GM10266 (cell line): ENCODE measurements at regions not wholly inside any gene's neighbourhood (a gene's known extent, or its start where the extent isn't known, plus 50 kb on each side); places are given as distances from the start of the nearest gene placed in this dataset.

Experiments used
- DNase-seq: peaks from one replicate; pipeline ENCODE4 v3.0.0; 2012; ENCODE audit errors: extremely low spot score
- CTCF ChIP-seq: IDR thresholded peaks from 2 replicates; pipeline ENCODE4 v1.5.1; 2012; ENCODE audit warnings: mild to moderate bottlenecking, low read depth; ENCODE audit not compliant: control insufficient read depth, insufficient read depth; ENCODE audit errors: missing control alignments

GRCh38 chr16:11405331-11406176, 60.3 kb downstream of the RMI2 start:
- peak; percentile 67 for DNase-seq
- TF ChIP-seq CTCF = peak; percentile 66

GRCh38 chr16:11406177-11406560, 60.9 kb downstream of the RMI2 start:
- no peak for TF ChIP-seq CTCF
- no peak for DNase-seq

- TF ChIP-seq CTCF = peak; percentile 78
- DNase-seq = peak; percentile 83
Observed at GRCh38 chr16:11407047-11407982, 62.1 kb downstream of the RMI2 start.

- no peak for DNase-seq
- no peak for TF ChIP-seq CTCF
Observed at GRCh38 chr16:11408216-11408615, 63.0 kb downstream of the RMI2 start.

GRCh38 chr16:11409398-11409797, 64.1 kb downstream of the RMI2 start:
- DNase-seq = no peak
- no peak for TF ChIP-seq CTCF

GRCh38 chr16:11410376-11411058, 65.3 kb downstream of the RMI2 start:
- no peak for TF ChIP-seq CTCF
- DNase-seq = no peak
